Choroid plexus epithelial cell (primary cell): ENCODE measurements at regions not wholly inside any gene's neighbourhood (a gene's known extent, or its start where the extent isn't known, plus 50 kb on each side); places are given as distances from the start of the nearest gene placed in this dataset.

Source experiments
- DNase-seq: peaks from one replicate; pipeline ENCODE4 v3.0.0-alpha.2; 2010; ENCODE audit warnings: low read depth
- H3K4me3 ChIP-seq: 2 replicates; pipeline ENCODE4 v1.5.1; 2011; ENCODE audit warnings: low read depth, mild to moderate bottlenecking, control low read depth, low read length, moderate library complexity
- CTCF ChIP-seq: conservative IDR thresholded peaks from 2 replicates; pipeline ENCODE4 v1.5.1; 2011; ENCODE audit warnings: low read depth, mild to moderate bottlenecking, control low read depth, inconsistent platforms, low read length, moderate library complexity

- H3K4me3 ChIP-seq, result no peak overlapping the region
- no peak for TF ChIP-seq CTCF
- no peak for DNase-seq
Measured at GRCh38 chr1:109834951-109835350, 71.2 kb upstream of the EPS8L3 start.

GRCh38 chr1:109832945-109833344 lies 69.2 kb upstream of the EPS8L3 start:
- H3K4me3 ChIP-seq, result no peak overlapping the region
- no peak for DNase-seq
- no peak for TF ChIP-seq CTCF

- DNase-seq, result no peak
- no peak overlapping the region for H3K4me3 ChIP-seq
- TF ChIP-seq CTCF, result no peak
Measured at GRCh38 chr1:109828756-109829505, 65.2 kb upstream of the EPS8L3 start.

GRCh38 chr1:109827986-109828385 lies 64.3 kb upstream of the EPS8L3 start:
- DNase-seq, result no peak
- TF ChIP-seq CTCF, result no peak
- no peak overlapping the region for H3K4me3 ChIP-seq

GRCh38 chr1:109827466-109827865 lies 63.7 kb upstream of the EPS8L3 start:
- H3K4me3 ChIP-seq, result no peak overlapping the region
- DNase-seq, result no peak
- TF ChIP-seq CTCF, result no peak

GRCh38 chr1:109826930-109827349 lies 63.2 kb upstream of the EPS8L3 start:
- DNase-seq, result no peak
- no peak overlapping the region for H3K4me3 ChIP-seq
- no peak for TF ChIP-seq CTCF

- H3K4me3 ChIP-seq, result no peak overlapping the region
- no peak for DNase-seq
- TF ChIP-seq CTCF, result no peak
Measured at GRCh38 chr1:109826446-109826845, 62.7 kb upstream of the EPS8L3 start.
